H1 (cell line): ENCODE measurements at regions not wholly inside any gene's neighbourhood (a gene's known extent, or its start where the extent isn't known, plus 50 kb on each side); places are given as distances from the start of the nearest gene placed in this dataset.

Experiments used
- ATF3 ChIP-seq: IDR thresholded peaks from 2 replicates; pipeline ENCODE4 v1.6.1; 2011; ENCODE audit warnings: low read depth, mild to moderate bottlenecking, low read length; ENCODE audit not compliant: insufficient read depth
- CHD2 ChIP-seq: IDR thresholded peaks from 2 replicates; pipeline ENCODE4 v1.6.1; 2012; ENCODE audit warnings: low read length, improper control_type of control experiment
- CHD7 ChIP-seq: fragments of 300-600 bp; sonication (generic); IDR thresholded peaks from 2 replicates; pipeline ENCODE4 v1.7.1; 2012; ENCODE audit warnings: low read length, moderate library complexity, mild to moderate bottlenecking, inconsistent platforms; ENCODE audit not compliant: insufficient replicate concordance
- CTCF ChIP-seq, 3 experiments: IDR thresholded peaks; 1 replicate in 2 of 3; 2 replicates in 1 of 3; pipeline versions ENCODE4 v1.5.1 to v1.6.1; 2011; ENCODE audit warnings: low read length in 3 of 3, mild to moderate bottlenecking in 3 of 3, inconsistent platforms in 2 of 3, low read depth in 1 of 3, moderate library complexity in 1 of 3; ENCODE audit not compliant: insufficient read depth in 1 of 3; ENCODE audit errors: control extremely low read depth in 1 of 3
- POU5F1 ChIP-seq: IDR thresholded peaks from 2 replicates; pipeline ENCODE4 v1.6.1; 2011; ENCODE audit warnings: low read depth, mild to moderate bottlenecking, low read length, moderate library complexity
- RFX5 ChIP-seq: IDR thresholded peaks from 2 replicates; pipeline ENCODE4 v1.6.1; 2011; ENCODE audit warnings: low read depth, low read length, improper control_type of control experiment, borderline replicate concordance
- SP1 ChIP-seq: IDR thresholded peaks from 2 replicates; pipeline ENCODE4 v1.6.1; 2011; ENCODE audit warnings: low read depth, low read length
- SRF ChIP-seq: IDR thresholded peaks from 2 replicates; pipeline ENCODE4 v1.6.1; 2011; ENCODE audit warnings: mild to moderate bottlenecking, low read depth, low read length, moderate library complexity
- SUZ12 ChIP-seq: fragments of 200-600 bp; sonication (generic); IDR thresholded peaks from 2 replicates; pipeline ENCODE4 v1.6.1; 2012; ENCODE audit warnings: mild to moderate bottlenecking, inconsistent platforms, low read length, moderate library complexity, mixed read lengths
- TCF12 ChIP-seq: IDR thresholded peaks from 2 replicates; pipeline ENCODE4 v1.6.1; 2011; ENCODE audit warnings: low read depth, mild to moderate bottlenecking, low read length

- TF ChIP-seq CHD7 (no peak), SRF (no peak), ATF3 (no peak), CHD2 (no peak), SP1 (no peak), TCF12 (no peak), SUZ12 (no peak), RFX5 (no peak), CTCF (IDR thresholded peaks at IDR 0.05; ENCODE audit: control extremely low read depth in 1 of 3, insufficient read depth in 1 of 3, low read depth in 1 of 3, low read length in 3 of 3) (no peak), POU5F1 (no peak)
These were observed 388.9 kb upstream of the KLF4 start (continued) for GRCh38 chr9:107878462-107878861.
